DND-41 (cell line): ENCODE measurements at regions not wholly inside any gene's neighbourhood (a gene's known extent, or its start where the extent isn't known, plus 50 kb on each side); places are given as distances from the start of the nearest gene placed in this dataset.

Experiments used
- EZH2 ChIP-seq: IDR thresholded peaks from 3 replicates; pipeline ENCODE4 v1.6.1; 2012; ENCODE audit warnings: borderline replicate concordance, low read depth, mild to moderate bottlenecking, moderate library complexity, low read length, inconsistent platforms; ENCODE audit not compliant: severe bottlenecking
- TF ChIP-seq, protein P1 (sequence below): IDR thresholded peaks from 2 replicates; pipeline ENCODE4 v1.5.1; 2012; ENCODE audit warnings: borderline replicate concordance, low read length, moderate library complexity, mild to moderate bottlenecking; ENCODE audit not compliant: poor library complexity, severe bottlenecking; ENCODE audit errors: extremely low read depth

DNA sequence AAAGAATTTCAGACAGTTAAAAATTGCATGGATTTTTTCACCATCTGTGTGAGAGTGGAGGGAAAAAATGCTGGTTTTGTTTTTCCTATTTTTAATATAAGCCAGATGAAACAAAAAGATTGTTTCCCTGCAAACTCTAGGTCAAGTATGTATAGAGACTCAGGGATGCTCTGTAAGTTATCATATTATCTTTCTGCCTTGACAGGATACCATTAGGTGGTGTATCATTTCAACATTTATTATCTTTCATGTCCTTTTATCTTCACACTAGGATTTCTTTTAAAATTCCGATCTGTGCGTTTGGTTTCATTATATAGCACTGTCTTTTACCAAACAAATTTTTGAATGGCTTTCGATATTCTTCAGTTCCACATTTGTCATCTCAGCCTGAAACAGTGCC lies 225.3 kb downstream of the EN1 start:
- TF ChIP-seq, protein P1, sequence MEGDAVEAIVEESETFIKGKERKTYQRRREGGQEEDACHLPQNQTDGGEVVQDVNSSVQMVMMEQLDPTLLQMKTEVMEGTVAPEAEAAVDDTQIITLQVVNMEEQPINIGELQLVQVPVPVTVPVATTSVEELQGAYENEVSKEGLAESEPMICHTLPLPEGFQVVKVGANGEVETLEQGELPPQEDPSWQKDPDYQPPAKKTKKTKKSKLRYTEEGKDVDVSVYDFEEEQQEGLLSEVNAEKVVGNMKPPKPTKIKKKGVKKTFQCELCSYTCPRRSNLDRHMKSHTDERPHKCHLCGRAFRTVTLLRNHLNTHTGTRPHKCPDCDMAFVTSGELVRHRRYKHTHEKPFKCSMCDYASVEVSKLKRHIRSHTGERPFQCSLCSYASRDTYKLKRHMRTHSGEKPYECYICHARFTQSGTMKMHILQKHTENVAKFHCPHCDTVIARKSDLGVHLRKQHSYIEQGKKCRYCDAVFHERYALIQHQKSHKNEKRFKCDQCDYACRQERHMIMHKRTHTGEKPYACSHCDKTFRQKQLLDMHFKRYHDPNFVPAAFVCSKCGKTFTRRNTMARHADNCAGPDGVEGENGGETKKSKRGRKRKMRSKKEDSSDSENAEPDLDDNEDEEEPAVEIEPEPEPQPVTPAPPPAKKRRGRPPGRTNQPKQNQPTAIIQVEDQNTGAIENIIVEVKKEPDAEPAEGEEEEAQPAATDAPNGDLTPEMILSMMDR: no peak
- no peak for TF ChIP-seq EZH2
